ENCODE measurements at regions not wholly inside any gene's neighbourhood (a gene's known extent, or its start where the extent isn't known, plus 50 kb on each side); places are given as distances from the start of the nearest gene placed in this dataset.

GRCh38 chr14:99347561-99347960, 75.6 kb upstream of the BCL11B start:
- no peaks in the 10 kb centered on the region for H3K9me3 Mint-ChIP-seq
- CTCF ChIA-PET = interaction anchor here (0.8 kb wide), 1 partner anchor 28 kb away, joined by 3 read pairs; no protein-coding TSS in a partner anchor
- no peaks in the 10 kb centered on the region for H3K36me3 Mint-ChIP-seq
- H3K27me3 Mint-ChIP-seq (ENCODE audit: low read depth) = no peaks in the 10 kb centered on the region
- ATAC-seq = no peak
- no peak overlapping the region for H3K27ac Mint-ChIP-seq
- no peak for TF ChIP-seq ZBTB21 (CRISPR knock-in tag; IDR thresholded peaks at IDR 0.05; ENCODE audit: borderline replicate concordance)
- TF ChIP-seq ZNF416 (CRISPR knock-in tag; IDR thresholded peaks at IDR 0.05) = no peak
- no peak for TF ChIP-seq HMGXB4 (CRISPR knock-in tag; IDR thresholded peaks at IDR 0.05)
- TF ChIP-seq MAX (CRISPR knock-in tag; IDR thresholded peaks at IDR 0.05) = no peak
- no peak for TF ChIP-seq USF1 (CRISPR knock-in tag; IDR thresholded peaks at IDR 0.05)
- TF ChIP-seq RORB (CRISPR knock-in tag; IDR thresholded peaks at IDR 0.05) = no peak
- no peak for TF ChIP-seq ESRRA (CRISPR knock-in tag; IDR thresholded peaks at IDR 0.05; ENCODE audit: borderline replicate concordance)
- no peak for TF ChIP-seq MXD4 (CRISPR knock-in tag; IDR thresholded peaks at IDR 0.05; ENCODE audit: borderline replicate concordance)
- TF ChIP-seq STAT6 (CRISPR knock-in tag; conservative IDR thresholded peaks at IDR 0.05; ENCODE audit: low read depth) = no peak
- no peak for TF ChIP-seq PREB (CRISPR knock-in tag; IDR thresholded peaks at IDR 0.05; ENCODE audit: borderline replicate concordance)
- TF ChIP-seq RELA (CRISPR knock-in tag; IDR thresholded peaks at IDR 0.05; ENCODE audit: borderline replicate concordance) = no peak
- no peak for TF ChIP-seq ZNF425 (CRISPR knock-in tag; conservative IDR thresholded peaks at IDR 0.05)
- TF ChIP-seq JUN (CRISPR knock-in tag; IDR thresholded peaks at IDR 0.05) = no peak
- H3K4me3 Mint-ChIP-seq = no peak overlapping the region
- POLR2A ChIA-PET = interaction anchor here (1.0 kb wide), 1 partner anchor 13 kb away, joined by 3 read pairs; no protein-coding TSS in a partner anchor
- H3K4me1 Mint-ChIP-seq = peaks cover 4% of the 10 kb centered on the region; the same call in 1 of the 2 replicates
- no peak for DNase-seq (ENCODE audit: low spot score)

GRCh38 chr14:99346470-99347080, 74.6 kb upstream of the BCL11B start:
- no peak overlapping the region for H3K4me3 Mint-ChIP-seq
- H3K9me3 Mint-ChIP-seq = no peaks in the 10 kb centered on the region
- H3K4me1 Mint-ChIP-seq = peaks cover 4% of the 10 kb centered on the region; the same call in 1 of the 2 replicates
- no peak overlapping the region for H3K27ac Mint-ChIP-seq
- CTCF ChIA-PET = interaction anchor here (1.7 to 3.4 kb wide), 2 partner anchors 26 to 47 kb away, joined by 13 to 15 read pairs; no protein-coding TSS in a partner anchor
- no peaks in the 10 kb centered on the region for H3K27me3 Mint-ChIP-seq (ENCODE audit: low read depth)
- POLR2A ChIA-PET = interaction anchor here (1.0 kb wide), 1 partner anchor 12 kb away, joined by 3 read pairs; no protein-coding TSS in a partner anchor
- H3K36me3 Mint-ChIP-seq = no peaks in the 10 kb centered on the region
- ATAC-seq = no peak
- no peak for DNase-seq (ENCODE audit: low spot score)
- TF ChIP-seq FOXK1 (CRISPR knock-in tag; IDR thresholded peaks at IDR 0.05) (no peak), OVOL2 (CRISPR knock-in tag; IDR thresholded peaks at IDR 0.05; ENCODE audit: borderline replicate concordance) (no peak), SP1 (CRISPR knock-in tag; conservative IDR thresholded peaks at IDR 0.05) (no peak), ARID4B (CRISPR knock-in tag; IDR thresholded peaks at IDR 0.05; ENCODE audit: borderline replicate concordance) (no peak), PREB (CRISPR knock-in tag; IDR thresholded peaks at IDR 0.05; ENCODE audit: borderline replicate concordance) (no peak), IRF1 (CRISPR knock-in tag; IDR thresholded peaks at IDR 0.05) (no peak)
